ENCODE measurements at regions not wholly inside any gene's neighbourhood (a gene's known extent, or its start where the extent isn't known, plus 50 kb on each side); places are given as distances from the start of the nearest gene placed in this dataset.

GRCh38 chr21:35681946-35682345, 378.4 kb downstream of the SETD4 start:
- no peak for DNase-seq (ENCODE audit: low spot score in 2 of 2)
- no peak overlapping the region for H3K4me3 ChIP-seq (ENCODE audit: low read depth, poor library complexity, severe bottlenecking)
- intact Hi-C loops (cut with DNase I; ENCODE audit: low total_unique reads): no loop called here
- TF ChIP-seq CTCF (IDR thresholded peaks at IDR 0.05) (no peak), POLR2A (IDR thresholded peaks at IDR 0.05) (no peak)
- 77 to 80% methylated on average over 7 of the region's 7 CpGs for WGBS, 2 donors

- 93 to 95% methylated on average over 2 of the region's 2 CpGs for WGBS, 2 donors
- DNase-seq (ENCODE audit: low spot score in 2 of 2): no peak
- TF ChIP-seq POLR2A (IDR thresholded peaks at IDR 0.05) (no peak), CTCF (IDR thresholded peaks at IDR 0.05) (no peak)
- intact Hi-C loops (cut with DNase I; ENCODE audit: low total_unique reads): no loop called here
- H3K4me3 ChIP-seq (ENCODE audit: low read depth, poor library complexity, severe bottlenecking): no peak overlapping the region
These were observed 381.2 kb downstream of the SETD4 start for GRCh38 chr21:35679076-35679475.

GRCh38 chr21:35678393-35678792, 381.9 kb downstream of the SETD4 start:
- WGBS, 2 donors: 84 to 86% methylated on average over 1 of the region's 1 CpG
- intact Hi-C loops (cut with DNase I; ENCODE audit: low total_unique reads): no loop called here
- no peak overlapping the region for H3K4me3 ChIP-seq (ENCODE audit: low read depth, poor library complexity, severe bottlenecking)
- TF ChIP-seq CTCF (IDR thresholded peaks at IDR 0.05): no peak
- no peak for TF ChIP-seq POLR2A (IDR thresholded peaks at IDR 0.05)
- DNase-seq (ENCODE audit: low spot score in 2 of 2): no peak

- no peak for DNase-seq (ENCODE audit: low spot score in 2 of 2)
- TF ChIP-seq CTCF (IDR thresholded peaks at IDR 0.05): no peak
- no peak for TF ChIP-seq POLR2A (IDR thresholded peaks at IDR 0.05)
- no peak overlapping the region for H3K4me3 ChIP-seq (ENCODE audit: low read depth, poor library complexity, severe bottlenecking)
- 58 to 66% methylated on average over 3 of the region's 3 CpGs for WGBS, 2 donors
- intact Hi-C loops (cut with DNase I; ENCODE audit: low total_unique reads): no loop called here
These were observed 383.0 kb downstream of the SETD4 start for GRCh38 chr21:35677298-35677841.

GRCh38 chr21:35674895-35675470, 385.3 kb downstream of the SETD4 start:
- intact Hi-C loops (cut with DNase I; ENCODE audit: low total_unique reads): no loop called here
- DNase-seq (ENCODE audit: low spot score in 2 of 2): no peak
- WGBS, 2 donors: 86 to 88% methylated on average over 7 of the region's 7 CpGs
- no peak overlapping the region for H3K4me3 ChIP-seq (ENCODE audit: low read depth, poor library complexity, severe bottlenecking)
- no peak for TF ChIP-seq POLR2A (IDR thresholded peaks at IDR 0.05)
- no peak for TF ChIP-seq CTCF (IDR thresholded peaks at IDR 0.05)
